Endothelial cell (in vitro differentiated cells): ENCODE measurements at regions not wholly inside any gene's neighbourhood (a gene's known extent, or its start where the extent isn't known, plus 50 kb on each side); places are given as distances from the start of the nearest gene placed in this dataset.

Source experiments
- DNase-seq: peaks from one replicate; pipeline ENCODE4 v3.0.0; 2021; ENCODE audit warnings: low spot score
- H3K27ac Mint-ChIP-seq: one replicate; pipeline ENCODE4 v1.8.0; 2021; ENCODE audit warnings: mixed read lengths, inconsistent platforms; ENCODE audit not compliant: unreplicated experiment
- H3K27me3 Mint-ChIP-seq: one replicate; pipeline ENCODE4 v1.8.0; 2021; ENCODE audit warnings: mild to moderate bottlenecking, moderate library complexity, mixed read lengths, inconsistent platforms; ENCODE audit not compliant: unreplicated experiment
- H3K36me3 Mint-ChIP-seq: one replicate; pipeline ENCODE4 v1.8.0; 2021; ENCODE audit warnings: mild to moderate bottlenecking, low read depth, mixed read lengths, inconsistent platforms; ENCODE audit not compliant: unreplicated experiment
- H3K4me1 Mint-ChIP-seq: one replicate; pipeline ENCODE4 v1.8.0; 2021; ENCODE audit warnings: mild to moderate bottlenecking, mixed read lengths, inconsistent platforms; ENCODE audit not compliant: unreplicated experiment
- H3K4me3 Mint-ChIP-seq: one replicate; pipeline ENCODE4 v1.8.0; 2021; ENCODE audit warnings: mild to moderate bottlenecking, mixed read lengths, inconsistent platforms; ENCODE audit not compliant: unreplicated experiment
- H3K9me3 Mint-ChIP-seq: one replicate; pipeline ENCODE4 v1.8.0; 2021; ENCODE audit warnings: mixed read lengths, inconsistent platforms; ENCODE audit not compliant: unreplicated experiment
- CTCF ChIP-seq: fragments of 200-600 bp; sonication (generic); IDR thresholded peaks from one replicate; pipeline ENCODE4 v1.5.0; 2021; ENCODE audit warnings: antibody characterized with exemption; ENCODE audit not compliant: unreplicated experiment

- Mint-ChIP-seq H3K27me3 (peaks cover 4% of the 10 kb centered on the region), H3K27ac (no peak overlapping the region), H3K36me3 (no peaks in the 10 kb centered on the region), H3K9me3 (no peaks in the 10 kb centered on the region), H3K4me1 (peaks cover 8% of the 10 kb centered on the region), H3K4me3 (no peak overlapping the region)
- TF ChIP-seq CTCF, result no peak
- no peak for DNase-seq
Measured at GRCh38 chr22:44426981-44427380, 71.1 kb downstream of the RTL6 start.

GRCh38 chr22:44425694-44426045 is 72.4 kb downstream of the RTL6 start:
- no peak for TF ChIP-seq CTCF
- no peak for DNase-seq
- H3K27ac Mint-ChIP-seq, result no peak overlapping the region
- no peaks in the 10 kb centered on the region for H3K9me3 Mint-ChIP-seq
- H3K27me3 Mint-ChIP-seq, result peaks cover 7% of the 10 kb centered on the region
- no peak overlapping the region for H3K4me3 Mint-ChIP-seq
- H3K4me1 Mint-ChIP-seq, result peaks cover 6% of the 10 kb centered on the region
- no peaks in the 10 kb centered on the region for H3K36me3 Mint-ChIP-seq

- DNase-seq, result no peak
- no peak for TF ChIP-seq CTCF
- H3K4me1 Mint-ChIP-seq, result peaks cover 6% of the 10 kb centered on the region
- peaks cover 7% of the 10 kb centered on the region for H3K27me3 Mint-ChIP-seq
- H3K9me3 Mint-ChIP-seq, result no peaks in the 10 kb centered on the region
- H3K27ac Mint-ChIP-seq, result no peak overlapping the region
- H3K4me3 Mint-ChIP-seq, result no peak overlapping the region
- H3K36me3 Mint-ChIP-seq, result no peaks in the 10 kb centered on the region
Measured at GRCh38 chr22:44424867-44425693, 73.0 kb downstream of the RTL6 start.

GRCh38 chr22:44424359-44424682 is 73.7 kb downstream of the RTL6 start:
- no peak for DNase-seq
- no peaks in the 10 kb centered on the region for H3K36me3 Mint-ChIP-seq
- H3K27me3 Mint-ChIP-seq, result peaks cover 7% of the 10 kb centered on the region
- H3K27ac Mint-ChIP-seq, result no peak overlapping the region
- peaks cover 6% of the 10 kb centered on the region for H3K4me1 Mint-ChIP-seq
- H3K9me3 Mint-ChIP-seq, result no peaks in the 10 kb centered on the region
- H3K4me3 Mint-ChIP-seq, result no peak overlapping the region
- TF ChIP-seq CTCF, result no peak

GRCh38 chr22:44423556-44424358 is 74.3 kb downstream of the RTL6 start:
- H3K27me3 Mint-ChIP-seq, result peaks cover 6% of the 10 kb centered on the region
- no peaks in the 10 kb centered on the region for H3K9me3 Mint-ChIP-seq
- H3K4me3 Mint-ChIP-seq, result no peak overlapping the region
- H3K36me3 Mint-ChIP-seq, result no peaks in the 10 kb centered on the region
- no peak for DNase-seq
- no peak overlapping the region for H3K27ac Mint-ChIP-seq
- no peak for TF ChIP-seq CTCF
- peaks cover 6% of the 10 kb centered on the region for H3K4me1 Mint-ChIP-seq
